Heart left ventricle (tissue), 13 donors: ENCODE measurements at regions not wholly inside any gene's neighbourhood (a gene's known extent, or its start where the extent isn't known, plus 50 kb on each side); places are given as distances from the start of the nearest gene placed in this dataset.

Experiments used
- POLR2A ChIP-seq, 2 donors: fragments of 450-650 bp; IDR thresholded peaks; one replicate each; pipeline ENCODE4 v1.6.1; 2017; ENCODE audit warnings: antibody characterized with exemption in 2 of 2, mild to moderate bottlenecking in 2 of 2, moderate library complexity in 2 of 2
- TF ChIP-seq, protein P1 (sequence below), 12 donors: fragments of 200-600 bp; sonication (generic) in 4 of 12; IDR thresholded peaks; one replicate each; pipeline versions ENCODE4 v1.5.0 to v1.8.0; 2018 to 2022; ENCODE audit warnings: antibody characterized with exemption in 12 of 12, mild to moderate bottlenecking in 5 of 12
- donor health status: ischemic (EF 13 %, LVEDD 7.1; RV severe dilation, severe dysfunction).
- donor health status: DM: no; HTN: yes; CAD: no.
- donor health status: DM: no; HTN: no; CAD: no.
- donor health status: ischemic (EF 25% LVEDD 6.9; RV normal size, moderate dysfunction).
- donor health status: ischemic (EF 25% LVEDD 5.7; RV mildly dilated, moderate dysfunction).
- donor health status: ischemic (EF 35%, LVEDD 5.7; RV mildly dilated, moderate dysfunction).
- donor health status: nonischemic (EF 11% LVEDD 7.7; RV severe dilation, severe dysfunction).
- donor health status: DM: yes; HTN: yes; CAD: no.
- donor health status: PGD.
- donor health status: ischemic (EF 29% LVEDD 5.4; RV normal size, mild dysfunction).
- donor health status: nonischemic (EF 23%, LVEDD 6.1; RV moderate dilation, normal function).

DNA sequence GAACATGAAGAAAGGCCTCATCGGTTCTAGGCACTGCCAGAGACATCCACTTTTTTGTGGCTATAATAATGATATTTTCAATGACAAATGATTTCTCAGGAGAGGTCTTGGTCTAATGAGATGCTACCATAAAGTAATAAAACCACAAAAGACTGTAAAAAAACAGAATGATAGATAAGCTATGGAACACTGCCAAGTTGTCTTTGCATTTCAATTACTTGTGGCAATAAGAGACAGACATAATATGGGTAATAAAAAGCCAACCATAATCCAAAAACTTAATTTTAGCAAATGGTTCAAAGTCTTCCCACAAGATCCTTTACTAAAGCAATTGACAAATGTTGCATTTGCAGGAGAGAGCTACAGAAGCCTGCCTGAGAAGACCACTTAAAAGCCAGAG is 292.5 kb downstream of the ATPSCKMT start:
- TF ChIP-seq, protein P1, sequence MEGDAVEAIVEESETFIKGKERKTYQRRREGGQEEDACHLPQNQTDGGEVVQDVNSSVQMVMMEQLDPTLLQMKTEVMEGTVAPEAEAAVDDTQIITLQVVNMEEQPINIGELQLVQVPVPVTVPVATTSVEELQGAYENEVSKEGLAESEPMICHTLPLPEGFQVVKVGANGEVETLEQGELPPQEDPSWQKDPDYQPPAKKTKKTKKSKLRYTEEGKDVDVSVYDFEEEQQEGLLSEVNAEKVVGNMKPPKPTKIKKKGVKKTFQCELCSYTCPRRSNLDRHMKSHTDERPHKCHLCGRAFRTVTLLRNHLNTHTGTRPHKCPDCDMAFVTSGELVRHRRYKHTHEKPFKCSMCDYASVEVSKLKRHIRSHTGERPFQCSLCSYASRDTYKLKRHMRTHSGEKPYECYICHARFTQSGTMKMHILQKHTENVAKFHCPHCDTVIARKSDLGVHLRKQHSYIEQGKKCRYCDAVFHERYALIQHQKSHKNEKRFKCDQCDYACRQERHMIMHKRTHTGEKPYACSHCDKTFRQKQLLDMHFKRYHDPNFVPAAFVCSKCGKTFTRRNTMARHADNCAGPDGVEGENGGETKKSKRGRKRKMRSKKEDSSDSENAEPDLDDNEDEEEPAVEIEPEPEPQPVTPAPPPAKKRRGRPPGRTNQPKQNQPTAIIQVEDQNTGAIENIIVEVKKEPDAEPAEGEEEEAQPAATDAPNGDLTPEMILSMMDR (IDR thresholded peaks at IDR 0.05), result no peak
- TF ChIP-seq POLR2A (IDR thresholded peaks at IDR 0.05), result no peak
